ACC112 (cell line): ENCODE measurements at regions not wholly inside any gene's neighbourhood (a gene's known extent, or its start where the extent isn't known, plus 50 kb on each side); places are given as distances from the start of the nearest gene placed in this dataset.

Source experiments
- H2AFZ ChIP-seq: fragments of 200-600 bp; sonication (generic); one replicate; pipeline ENCODE4 v1.6.0; 2017; ENCODE audit warnings: antibody characterized with exemption, low read length; ENCODE audit not compliant: unreplicated experiment
- H3K27ac ChIP-seq: fragments of 200-600 bp; sonication (generic); 2 replicates; pipeline ENCODE4 v1.5.1; 2014; ENCODE audit warnings: low read depth, mild to moderate bottlenecking, antibody characterized with exemption, low read length, moderate library complexity
- H3K27me3 ChIP-seq: fragments of 200-600 bp; sonication (generic); 2 replicates; pipeline ENCODE4 v1.6.1; 2014; ENCODE audit warnings: mild to moderate bottlenecking, antibody characterized with exemption, low read length, moderate library complexity, mixed read lengths; ENCODE audit not compliant: insufficient read depth
- H3K36me3 ChIP-seq: fragments of 200-600 bp; sonication (generic); 2 replicates; pipeline ENCODE4 v1.6.1; 2016; ENCODE audit warnings: mild to moderate bottlenecking, antibody characterized with exemption, low read length, moderate library complexity, mixed read lengths; ENCODE audit not compliant: insufficient read depth
- H3K4me1 ChIP-seq: fragments of 200-600 bp; sonication (generic); one replicate; pipeline ENCODE4 v1.6.1; 2016; ENCODE audit warnings: low read length, mixed read lengths; ENCODE audit not compliant: insufficient read depth, unreplicated experiment, control insufficient read depth
- H3K4me3 ChIP-seq: fragments of 200-600 bp; sonication (generic); 2 replicates; pipeline ENCODE4 v1.5.1; 2014; ENCODE audit warnings: mild to moderate bottlenecking, low read depth, low read length
- H3K79me2 ChIP-seq: fragments of 200-600 bp; sonication (generic); one replicate; pipeline ENCODE4 v1.6.0; 2016; ENCODE audit warnings: low read length; ENCODE audit not compliant: control insufficient read depth, unreplicated experiment, insufficient read depth

DNA sequence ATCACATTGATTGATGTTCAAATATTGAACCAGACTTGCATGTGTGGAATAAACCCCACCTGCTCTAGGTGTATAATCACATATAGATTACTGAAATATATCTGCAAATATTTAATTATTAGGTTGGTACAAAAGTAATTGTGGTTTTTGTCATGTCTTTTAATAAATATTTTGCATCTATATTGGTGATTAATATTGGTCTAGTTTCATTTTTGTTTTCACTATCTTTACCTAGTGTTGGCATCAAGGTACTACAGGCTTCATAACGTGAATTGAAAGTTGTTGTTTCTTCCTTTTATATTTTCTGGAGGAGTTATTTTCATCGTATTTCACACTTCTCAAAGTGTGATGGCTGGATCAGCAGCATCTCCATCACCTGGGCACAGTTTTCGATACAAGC is 740.0 kb upstream of the TMEM132C start:
- no peak overlapping the region for H3K27ac ChIP-seq
- no peaks in the 10 kb centered on the region for H3K36me3 ChIP-seq
- H3K27me3 ChIP-seq: no peaks in the 10 kb centered on the region
- H3K79me2 ChIP-seq: no peaks in the 10 kb centered on the region
- no peak overlapping the region for H2AFZ ChIP-seq
- H3K4me3 ChIP-seq: no peak overlapping the region
- no peaks in the 10 kb centered on the region for H3K4me1 ChIP-seq

DNA sequence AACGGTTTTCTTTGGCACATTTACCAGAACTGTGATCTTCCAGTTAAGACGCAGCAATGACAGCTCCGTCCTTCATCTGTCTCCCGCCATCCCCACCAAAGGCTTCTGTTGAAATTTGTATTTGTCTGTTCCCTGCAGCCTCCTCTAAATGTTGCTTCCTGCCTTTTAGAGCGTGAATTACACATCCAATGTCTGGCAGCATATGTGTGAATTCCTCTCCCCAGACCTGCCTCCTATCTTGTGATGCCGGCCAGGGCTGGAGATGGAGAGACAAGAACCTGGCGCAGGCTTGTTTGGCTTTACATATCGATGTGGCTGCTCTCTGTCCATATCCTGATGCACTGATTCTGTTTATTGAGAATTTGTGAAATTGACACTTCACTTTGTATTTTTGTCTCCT is 738.4 kb upstream of the TMEM132C start:
- Histone ChIP-seq H3K4me3 (no peak overlapping the region), H3K4me1 (no peaks in the 10 kb centered on the region), H3K36me3 (no peaks in the 10 kb centered on the region), H3K27me3 (no peaks in the 10 kb centered on the region), H3K79me2 (no peaks in the 10 kb centered on the region), H3K27ac (no peak overlapping the region), H2AFZ (no peak overlapping the region)

GRCh38 chr12:127531542-127531941 is 735.4 kb upstream of the TMEM132C start:
- H3K4me1 ChIP-seq: no peaks in the 10 kb centered on the region
- no peak overlapping the region for H3K4me3 ChIP-seq
- no peaks in the 10 kb centered on the region for H3K79me2 ChIP-seq
- no peak overlapping the region for H3K27ac ChIP-seq
- H3K36me3 ChIP-seq: no peaks in the 10 kb centered on the region
- no peaks in the 10 kb centered on the region for H3K27me3 ChIP-seq
- H2AFZ ChIP-seq: no peak overlapping the region

GRCh38 chr12:127533353-127533752 is 733.6 kb upstream of the TMEM132C start:
- no peak overlapping the region for H2AFZ ChIP-seq
- H3K79me2 ChIP-seq: no peaks in the 10 kb centered on the region
- H3K36me3 ChIP-seq: no peaks in the 10 kb centered on the region
- no peak overlapping the region for H3K27ac ChIP-seq
- H3K27me3 ChIP-seq: no peaks in the 10 kb centered on the region
- no peaks in the 10 kb centered on the region for H3K4me1 ChIP-seq
- no peak overlapping the region for H3K4me3 ChIP-seq

GRCh38 chr12:127536833-127537428 is 730.0 kb upstream of the TMEM132C start:
- H3K27ac ChIP-seq: no peak overlapping the region
- H3K4me3 ChIP-seq: no peak overlapping the region
- no peaks in the 10 kb centered on the region for H3K4me1 ChIP-seq
- H3K79me2 ChIP-seq: no peaks in the 10 kb centered on the region
- H3K27me3 ChIP-seq: no peaks in the 10 kb centered on the region
- no peaks in the 10 kb centered on the region for H3K36me3 ChIP-seq
- no peak overlapping the region for H2AFZ ChIP-seq

DNA sequence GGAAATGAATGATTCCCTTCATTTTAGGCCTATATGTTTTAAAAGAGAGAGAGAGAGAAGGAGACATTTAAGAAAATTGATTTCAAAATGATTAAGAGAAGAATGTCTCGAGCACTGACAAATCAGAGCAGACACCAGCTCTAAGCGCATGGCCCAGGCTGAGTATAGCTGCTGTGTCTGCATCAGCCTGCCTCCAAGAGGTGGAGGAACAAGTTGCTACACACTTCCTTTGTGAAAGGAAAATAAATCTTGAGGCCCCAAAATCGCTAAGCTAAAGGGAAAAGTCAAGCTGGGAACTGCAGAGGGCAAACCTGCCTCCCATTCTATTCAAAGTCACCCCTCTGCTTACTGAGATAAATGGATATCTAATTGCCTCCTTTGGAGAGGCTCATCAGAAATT is 728.7 kb upstream of the TMEM132C start:
- Histone ChIP-seq H3K27me3 (no peaks in the 10 kb centered on the region), H3K27ac (no peak overlapping the region), H2AFZ (no peak overlapping the region), H3K4me3 (no peak overlapping the region), H3K36me3 (no peaks in the 10 kb centered on the region), H3K79me2 (no peaks in the 10 kb centered on the region), H3K4me1 (no peaks in the 10 kb centered on the region)

DNA sequence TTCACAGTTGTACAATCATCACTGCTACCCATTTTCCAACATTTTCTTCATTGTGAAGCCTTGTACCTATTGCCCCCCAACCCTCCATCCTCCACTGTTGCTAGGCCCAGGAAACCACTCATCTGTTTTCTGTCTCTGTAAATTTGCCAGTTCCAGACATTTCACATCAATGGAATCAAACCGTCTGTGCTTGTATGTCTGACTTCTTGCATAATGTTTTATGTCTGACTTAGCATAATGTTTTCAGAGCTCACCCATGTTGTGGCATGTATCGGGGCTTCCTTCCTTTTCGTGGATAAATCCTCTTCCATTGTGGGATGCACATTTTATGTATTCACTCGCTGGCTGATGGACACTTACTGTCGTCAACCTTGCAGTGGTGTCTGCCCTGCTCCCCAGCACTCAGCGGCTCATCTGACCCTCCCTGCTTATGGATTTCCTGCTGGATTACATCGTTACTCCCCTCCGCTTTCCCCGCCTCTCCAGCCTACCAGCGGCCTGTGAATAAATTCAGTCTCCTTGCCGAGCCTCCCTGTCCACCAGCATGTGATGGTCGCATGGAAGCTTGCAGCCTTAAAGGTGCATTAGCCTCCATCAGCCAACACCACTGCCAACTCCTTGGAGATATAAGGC is 727.6 kb upstream of the TMEM132C start:
- Histone ChIP-seq H3K27me3 (no peaks in the 10 kb centered on the region), H2AFZ (no peak overlapping the region), H3K36me3 (no peaks in the 10 kb centered on the region), H3K4me3 (no peak overlapping the region), H3K27ac (no peak overlapping the region), H3K79me2 (no peaks in the 10 kb centered on the region), H3K4me1 (no peaks in the 10 kb centered on the region)

DNA sequence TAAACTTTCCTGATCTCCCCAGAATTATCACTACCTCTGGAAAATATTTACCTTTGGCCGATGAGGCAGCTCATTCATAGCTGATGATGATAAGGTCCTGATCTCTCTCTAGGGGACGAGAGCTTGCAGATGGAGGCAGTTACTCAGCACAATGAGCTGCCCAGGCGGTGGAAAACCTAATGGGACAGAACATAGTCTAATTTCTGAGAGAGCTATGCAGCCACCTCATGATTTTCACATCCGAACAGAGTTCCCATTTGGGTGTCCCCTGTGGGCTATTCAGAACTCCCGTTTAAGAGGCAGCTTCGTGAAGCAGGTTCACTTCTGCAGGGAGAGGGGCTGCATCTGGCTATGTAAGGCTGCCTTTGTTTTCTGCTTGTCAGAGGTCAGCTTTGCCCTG is 724.6 kb upstream of the TMEM132C start:
- Histone ChIP-seq H3K79me2 (no peaks in the 10 kb centered on the region), H3K27ac (no peak overlapping the region), H3K36me3 (no peaks in the 10 kb centered on the region), H3K4me1 (no peaks in the 10 kb centered on the region), H3K27me3 (no peaks in the 10 kb centered on the region), H3K4me3 (no peak overlapping the region), H2AFZ (no peak overlapping the region)

DNA sequence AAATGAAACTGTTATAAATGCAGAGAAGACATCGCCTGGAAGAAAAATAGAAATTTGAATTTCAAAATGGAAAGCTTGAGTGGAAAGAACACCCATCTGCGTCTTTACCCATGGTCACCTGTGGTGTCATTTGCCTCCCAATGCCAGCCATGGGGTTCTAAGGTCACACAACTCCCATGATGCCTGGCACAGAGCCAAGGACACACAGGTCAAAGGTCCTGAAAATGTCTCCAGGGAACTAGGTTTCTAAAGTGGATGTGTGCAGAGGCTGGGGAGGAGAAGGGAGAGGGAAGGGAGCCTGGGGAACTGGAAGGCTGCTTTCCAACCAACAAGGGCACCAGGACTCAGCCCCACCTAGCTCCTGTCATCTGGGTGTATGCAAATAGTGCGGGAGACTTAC is 724.0 kb upstream of the TMEM132C start:
- H3K79me2 ChIP-seq: no peaks in the 10 kb centered on the region
- H3K27ac ChIP-seq: no peak overlapping the region
- H3K4me3 ChIP-seq: no peak overlapping the region
- peaks cover 4% of the 10 kb centered on the region for H3K4me1 ChIP-seq
- H3K27me3 ChIP-seq: no peaks in the 10 kb centered on the region
- H3K36me3 ChIP-seq: no peaks in the 10 kb centered on the region
- H2AFZ ChIP-seq: no peak overlapping the region

DNA sequence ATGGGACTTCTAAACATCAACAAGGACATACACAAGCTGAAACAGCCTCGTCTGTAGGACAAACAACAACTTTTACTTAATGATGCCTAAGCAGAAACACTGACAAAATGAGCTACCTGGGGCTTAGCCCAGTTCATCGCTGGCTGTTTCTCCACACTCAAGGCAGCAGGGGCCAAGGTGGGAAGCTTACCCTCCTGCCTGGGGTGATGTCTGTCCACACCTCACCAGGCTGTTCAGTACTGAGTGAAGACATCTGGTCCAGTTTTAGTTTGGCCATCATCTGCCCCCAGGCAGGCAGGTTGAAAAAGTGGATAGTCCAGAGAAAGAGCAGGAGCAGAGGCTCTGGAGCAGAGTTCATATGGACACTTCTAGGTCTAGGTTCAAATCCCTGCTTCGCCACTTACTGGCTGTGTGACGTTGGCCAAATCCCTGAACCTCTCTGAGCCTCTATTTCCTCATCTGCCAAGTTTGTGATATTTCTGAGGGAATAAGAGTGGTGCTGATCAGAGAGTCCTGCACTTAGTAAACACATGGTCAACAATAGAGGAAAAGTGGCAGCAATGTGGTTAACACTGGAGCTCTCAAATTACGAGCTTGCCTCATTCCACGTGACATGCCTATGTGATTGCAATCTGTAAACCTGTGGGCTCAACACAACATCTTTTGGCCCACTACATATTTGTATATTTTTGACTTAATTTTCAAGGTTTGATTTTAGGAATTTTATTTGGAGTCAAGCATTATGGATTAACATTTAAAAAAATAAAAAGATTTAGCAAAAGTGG is 720.1 kb upstream of the TMEM132C start:
- H3K4me3 ChIP-seq: no peak overlapping the region
- no peaks in the 10 kb centered on the region for H3K36me3 ChIP-seq

DNA sequence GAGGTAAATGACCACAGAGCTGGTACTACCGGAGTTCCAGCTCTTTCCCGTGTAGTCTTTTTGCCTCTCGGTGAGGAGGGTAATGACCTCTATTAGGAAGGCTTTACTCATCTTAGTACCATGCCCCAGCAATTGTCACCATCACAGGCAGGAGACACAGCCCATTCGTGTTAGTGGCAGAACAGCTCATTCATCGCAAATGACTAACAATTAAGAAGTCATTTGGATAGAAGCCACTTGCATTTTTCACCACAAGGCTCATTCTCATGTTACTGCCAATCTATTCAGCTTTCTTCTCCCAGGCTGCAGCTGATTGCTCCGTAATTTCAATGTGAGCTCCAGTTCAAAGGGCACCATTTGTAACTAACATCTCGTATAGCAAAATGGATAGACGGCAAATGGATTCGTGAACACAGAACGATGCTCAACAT is 718.8 kb upstream of the TMEM132C start:
- Histone ChIP-seq H3K36me3 (no peaks in the 10 kb centered on the region), H3K27me3 (no peaks in the 10 kb centered on the region), H2AFZ (peak overlapping the region; percentile 64), H3K27ac (no peak overlapping the region), H3K4me1 (peaks cover 16% of the 10 kb centered on the region), H3K4me3 (peak overlapping the region; percentile 18; the same call in 1 of the 2 replicates), H3K79me2 (no peaks in the 10 kb centered on the region)

More for the DNA sequence above, 720.1 kb upstream of the TMEM132C start:
- Histone ChIP-seq H3K27ac (no peak overlapping the region), H2AFZ (no peak overlapping the region), H3K4me1 (peaks cover 16% of the 10 kb centered on the region), H3K79me2 (no peaks in the 10 kb centered on the region), H3K27me3 (no peaks in the 10 kb centered on the region)
